Heart right ventricle (tissue), 16 donors: ENCODE measurements at regions not wholly inside any gene's neighbourhood (a gene's known extent, or its start where the extent isn't known, plus 50 kb on each side); places are given as distances from the start of the nearest gene placed in this dataset.

Experiments
- ATAC-seq, 8 donors: fragments of 200-7000 bp; cut with Tn5 transposase; one replicate each; pipeline ENCODE4 v1.9.1; 2020; ENCODE audit warnings: mild to moderate bottlenecking in 8 of 8, moderate library complexity in 8 of 8, moderate number of reproducible peaks in 1 of 8
- DNase-seq, 2 donors: peaks; one replicate each; pipeline ENCODE4 v3.0.0-alpha.2; 2020
- H3K27ac ChIP-seq, 10 donors: fragments of 200-600 bp; sonication (generic) in 2 of 10; one replicate each; pipeline versions ENCODE4 v1.5.0 to v1.8.0; 2020 to 2022; ENCODE audit warnings: mild to moderate bottlenecking in 3 of 10
- H3K27me3 ChIP-seq, 7 donors: fragments of 200-600 bp; one replicate each; pipeline ENCODE4 v1.8.0; 2021 to 2022; ENCODE audit warnings: mild to moderate bottlenecking in 2 of 7
- H3K36me3 ChIP-seq, 9 donors: fragments of 200-600 bp; sonication (generic) in 1 of 9; one replicate each; pipeline versions ENCODE4 v1.5.0 to v1.8.0; 2020 to 2022; ENCODE audit warnings: mild to moderate bottlenecking in 2 of 9
- H3K4me1 ChIP-seq, 9 donors: fragments of 200-600 bp; sonication (generic) in 1 of 9; one replicate each; pipeline versions ENCODE4 v1.5.0 to v1.8.0; 2020 to 2022; ENCODE audit warnings: mild to moderate bottlenecking in 4 of 9
- H3K4me3 ChIP-seq, 10 donors: fragments of 200-600 bp; sonication (generic) in 2 of 10; one replicate each; pipeline versions ENCODE4 v1.5.0 to v1.8.0; 2020 to 2022; ENCODE audit warnings: mild to moderate bottlenecking in 7 of 10, moderate library complexity in 2 of 10
- H3K9me3 ChIP-seq, 11 donors: fragments of 200-600 bp in 10 of 11; sonication (generic) in 2 of 11; one replicate each; pipeline versions ENCODE4 v1.5.0 to v1.8.0; 2013 to 2022; ENCODE audit warnings: mild to moderate bottlenecking in 2 of 11, control low read depth in 1 of 11, moderate library complexity in 1 of 11
- WGBS, 2 donors: extraction: QIAGEN DNeasy Blood & Tissue Kit; methylation state at CpG; one replicate each; pipeline ENCODE4 v1.1.7; 2013; ENCODE audit warnings: inconsistent platforms in 1 of 2; 5-methylcytosine and 5-hydroxymethylcytosine counted together
- intact Hi-C, 10 donors: fragments of 100-400 bp; cut with DNase I; formaldehyde crosslinking; loops; one replicate each; pipeline versions ENCODE4 v1.11.1 to v1.14.2; 2022
- TF ChIP-seq, protein P1 (sequence below), 9 donors: fragments of 200-600 bp; sonication (generic) in 2 of 9; IDR thresholded peaks; one replicate each; pipeline versions ENCODE4 v1.5.0 to v1.8.0; 2021 to 2022; ENCODE audit warnings: antibody characterized with exemption in 9 of 9, mild to moderate bottlenecking in 5 of 9, moderate library complexity in 1 of 9
- donor health status: Arrhythmogenic right ventricular cardiomyopathy.
- donor health status: ischemic (EF 13 %, LVEDD 7.1; RV severe dilation, severe dysfunction).
- donor health status: healthy with polysubstance abuse.
- donor health status: DM: no; HTN: yes; CAD: no.
- donor health status: DM: no; HTN: no; CAD: no.
- donor health status: ischemic (EF 25% LVEDD 6.9; RV normal size, moderate dysfunction).
- donor health status: ischemic (EF 25% LVEDD 5.7; RV mildly dilated, moderate dysfunction).
- donor health status: healthy.
- donor health status: DM: yes; HTN: yes; CAD: no.
- donor health status: Ischemic cardiomyopathy.
- donor health status: ischemic (EF 35%, LVEDD 5.7; RV mildly dilated, moderate dysfunction).
- donor health status: nonischemic (EF 11% LVEDD 7.7; RV severe dilation, severe dysfunction).
- donor health status: DM: yes; HTN: yes; CAD: no.
- donor health status: PGD.
- donor health status: ischemic (EF 29% LVEDD 5.4; RV normal size, mild dysfunction).
- donor health status: nonischemic (EF 23%, LVEDD 6.1; RV moderate dilation, normal function).

DNA sequence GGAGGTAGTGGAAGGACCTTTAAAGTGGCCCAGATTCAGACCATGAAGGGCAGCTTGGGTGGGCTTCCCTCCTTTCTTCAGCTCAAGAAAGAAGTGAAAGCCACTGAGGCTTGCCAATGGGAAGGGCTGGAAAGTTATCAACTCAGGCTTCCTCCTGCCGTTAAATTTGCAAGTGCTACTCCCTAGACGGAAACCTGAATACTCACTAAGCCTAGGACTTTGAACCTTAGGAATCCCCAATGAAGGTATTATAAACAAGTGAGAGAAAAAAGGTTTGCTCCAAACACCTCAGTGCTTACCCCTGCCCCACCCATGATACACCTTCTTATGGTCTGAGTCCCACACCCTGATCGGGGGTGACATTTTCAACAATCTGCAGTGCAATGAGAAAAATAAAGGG, 396.4 kb downstream of the SHQ1 start:
- ATAC-seq (no peak), DNase-seq (no peak)
- intact Hi-C loops: no loop called here
- H3K4me3 ChIP-seq: no peak overlapping the region
- peaks cover 0 to 9% (median 0%) of the 10 kb centered on the region in 7 donors for H3K27me3 ChIP-seq
- peaks cover 0 to 14% (median 4%) of the 10 kb centered on the region in 9 donors for H3K4me1 ChIP-seq
- 75 to 76% methylated on average over 3 of the region's 3 CpGs for WGBS, 2 donors
- TF ChIP-seq, protein P1, sequence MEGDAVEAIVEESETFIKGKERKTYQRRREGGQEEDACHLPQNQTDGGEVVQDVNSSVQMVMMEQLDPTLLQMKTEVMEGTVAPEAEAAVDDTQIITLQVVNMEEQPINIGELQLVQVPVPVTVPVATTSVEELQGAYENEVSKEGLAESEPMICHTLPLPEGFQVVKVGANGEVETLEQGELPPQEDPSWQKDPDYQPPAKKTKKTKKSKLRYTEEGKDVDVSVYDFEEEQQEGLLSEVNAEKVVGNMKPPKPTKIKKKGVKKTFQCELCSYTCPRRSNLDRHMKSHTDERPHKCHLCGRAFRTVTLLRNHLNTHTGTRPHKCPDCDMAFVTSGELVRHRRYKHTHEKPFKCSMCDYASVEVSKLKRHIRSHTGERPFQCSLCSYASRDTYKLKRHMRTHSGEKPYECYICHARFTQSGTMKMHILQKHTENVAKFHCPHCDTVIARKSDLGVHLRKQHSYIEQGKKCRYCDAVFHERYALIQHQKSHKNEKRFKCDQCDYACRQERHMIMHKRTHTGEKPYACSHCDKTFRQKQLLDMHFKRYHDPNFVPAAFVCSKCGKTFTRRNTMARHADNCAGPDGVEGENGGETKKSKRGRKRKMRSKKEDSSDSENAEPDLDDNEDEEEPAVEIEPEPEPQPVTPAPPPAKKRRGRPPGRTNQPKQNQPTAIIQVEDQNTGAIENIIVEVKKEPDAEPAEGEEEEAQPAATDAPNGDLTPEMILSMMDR (IDR thresholded peaks at IDR 0.05): no peak
- no peaks in the 10 kb centered on the region for H3K9me3 ChIP-seq
- no peak overlapping the region for H3K27ac ChIP-seq
- H3K36me3 ChIP-seq: no peaks in the 10 kb centered on the region

DNA sequence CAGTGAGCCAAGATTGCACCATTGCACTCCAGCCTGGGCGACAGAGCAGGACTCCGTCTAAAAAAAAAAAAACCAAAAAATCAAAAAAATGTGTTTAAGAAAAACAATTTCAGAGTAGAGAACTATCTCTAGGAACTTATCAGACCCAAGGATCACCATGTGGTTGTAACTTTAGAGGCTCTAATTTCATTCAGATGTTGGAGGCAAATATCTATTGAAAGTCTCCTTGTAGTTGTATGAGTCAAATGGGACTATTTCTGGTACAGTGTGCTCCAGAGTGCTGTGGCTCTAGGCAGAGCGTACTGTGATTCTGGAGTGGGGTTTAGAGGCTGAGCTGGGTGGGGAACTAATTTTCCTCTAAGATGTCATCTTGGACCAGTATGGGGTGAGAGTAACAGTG, 398.7 kb downstream of the SHQ1 start:
- H3K9me3 ChIP-seq: no peaks in the 10 kb centered on the region
- no peak for ATAC-seq
- intact Hi-C loops: loop anchor here in 7 of 10 donors (5.0 to 10.0 kb wide), 12 partner anchors 33 to 373 kb away; no protein-coding TSS in a partner anchor
- H3K4me1 ChIP-seq: peaks cover 0 to 24% (median 18%) of the 10 kb centered on the region in 9 donors
- no peak for DNase-seq
- 91 to 98% methylated on average over 3 of the region's 3 CpGs for WGBS, 2 donors
- TF ChIP-seq, protein P1 (IDR thresholded peaks at IDR 0.05): no peak
- H3K27me3 ChIP-seq: peaks cover 0 to 9% (median 0%) of the 10 kb centered on the region in 7 donors
- H3K36me3 ChIP-seq: no peaks in the 10 kb centered on the region
- no peak overlapping the region for H3K27ac ChIP-seq
- no peak overlapping the region for H3K4me3 ChIP-seq

DNA sequence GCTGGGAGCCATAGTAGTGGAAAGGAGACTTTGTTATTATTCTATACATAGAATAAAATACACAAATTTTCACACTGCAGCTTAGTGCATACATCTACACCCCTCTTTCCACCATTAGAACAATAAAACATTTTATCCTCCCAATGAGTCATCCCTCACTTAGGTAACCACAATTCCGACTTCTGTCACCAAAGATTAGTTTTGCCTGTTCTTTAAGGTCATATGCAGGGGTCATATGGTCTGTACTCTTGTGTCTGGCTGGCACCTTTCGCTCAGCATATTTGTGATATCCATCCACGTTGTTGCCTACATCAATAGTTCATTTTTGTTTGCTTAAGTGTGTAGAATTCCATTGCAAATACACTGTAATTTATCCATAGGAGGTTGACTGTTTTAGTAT, 399.4 kb downstream of the SHQ1 start:
- no peak overlapping the region for H3K27ac ChIP-seq
- peaks cover 0 to 9% (median 0%) of the 10 kb centered on the region in 7 donors for H3K27me3 ChIP-seq
- intact Hi-C loops: loop anchor here in 7 of 10 donors (5.0 to 10.0 kb wide), 12 partner anchors 33 to 373 kb away; no protein-coding TSS in a partner anchor
- no peaks in the 10 kb centered on the region for H3K9me3 ChIP-seq
- WGBS, 2 donors: 92 to 97% methylated on average over 3 of the region's 3 CpGs
- TF ChIP-seq, protein P1 (IDR thresholded peaks at IDR 0.05): no peak
- DNase-seq: no peak
- H3K4me3 ChIP-seq: no peak overlapping the region
- ATAC-seq: no peak
- peaks cover 0 to 30% (median 25%) of the 10 kb centered on the region in 9 donors for H3K4me1 ChIP-seq
- H3K36me3 ChIP-seq: no peaks in the 10 kb centered on the region

DNA sequence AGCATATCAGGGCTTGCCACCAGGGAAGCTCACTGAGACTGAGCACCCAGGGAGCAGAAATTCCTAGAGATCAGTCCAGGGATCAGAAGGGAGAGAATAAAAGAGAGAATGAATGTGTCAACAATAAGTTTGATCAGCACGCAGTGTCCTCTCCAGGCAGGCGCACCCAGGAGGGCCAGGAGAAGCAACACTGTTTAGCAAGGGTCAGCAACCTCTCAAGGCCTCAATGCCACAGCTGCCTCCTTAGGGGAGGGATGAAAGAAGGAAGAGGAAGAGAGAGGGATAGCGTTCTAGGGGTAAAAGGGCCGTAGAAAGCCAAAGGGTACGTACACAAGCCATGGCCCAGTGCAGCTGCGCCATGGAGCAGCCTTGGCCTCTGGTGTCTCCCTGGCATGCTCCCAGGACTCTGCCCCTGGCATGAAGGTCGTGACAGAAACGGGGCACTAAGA, 399.8 kb downstream of the SHQ1 start:
- no peaks in the 10 kb centered on the region for H3K9me3 ChIP-seq
- H3K27ac ChIP-seq: no peak overlapping the region
- no peaks in the 10 kb centered on the region for H3K36me3 ChIP-seq
- peaks cover 0 to 34% (median 30%) of the 10 kb centered on the region in 9 donors for H3K4me1 ChIP-seq
- intact Hi-C loops: loop anchor here in 7 of 10 donors (5.0 to 10.0 kb wide), 12 partner anchors 34 to 374 kb away; no protein-coding TSS in a partner anchor
- peak in 1 of 8 donors; percentile 27 for ATAC-seq
- H3K4me3 ChIP-seq: no peak overlapping the region
- WGBS, 2 donors: 82 to 86% methylated on average over 8 of the region's 8 CpGs
- H3K27me3 ChIP-seq: peaks cover 0 to 9% (median 0%) of the 10 kb centered on the region in 7 donors
- DNase-seq: no peak
- TF ChIP-seq, protein P1 (IDR thresholded peaks at IDR 0.05): no peak
